ENCODE measurements at regions not wholly inside any gene's neighbourhood (a gene's known extent, or its start where the extent isn't known, plus 50 kb on each side); places are given as distances from the start of the nearest gene placed in this dataset.

DNA sequence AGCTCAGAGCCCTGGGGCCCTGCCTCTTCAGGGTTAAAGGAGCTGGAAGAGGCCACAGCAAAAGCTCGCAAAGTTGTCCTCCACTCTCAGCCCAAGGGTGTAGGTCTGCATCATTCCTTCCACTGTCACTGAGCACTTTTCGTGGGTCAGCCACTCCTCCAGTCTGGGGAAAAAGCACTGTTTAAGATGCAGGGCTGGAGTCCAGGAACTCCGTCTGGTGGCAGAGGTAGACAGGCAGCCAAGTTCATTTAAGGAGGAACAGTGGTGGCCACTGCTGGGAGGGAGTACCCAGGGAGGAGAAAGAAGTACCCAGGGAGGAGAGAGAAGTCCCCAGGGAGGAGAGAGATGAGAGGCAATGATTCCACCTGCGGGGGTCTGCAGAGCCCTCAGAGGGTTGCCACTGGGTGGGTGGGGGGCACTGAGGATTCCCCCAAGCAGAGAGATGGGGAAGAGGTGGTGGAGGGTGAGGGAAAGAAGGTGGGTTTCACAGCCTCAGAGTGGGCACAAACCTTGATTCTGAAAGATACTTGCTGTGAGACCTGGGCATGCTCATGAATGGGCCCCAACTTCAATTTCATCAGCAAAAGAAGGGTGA is 70.0 kb upstream of the B3GAT1 start:
- TF ChIP-seq, protein P1, sequence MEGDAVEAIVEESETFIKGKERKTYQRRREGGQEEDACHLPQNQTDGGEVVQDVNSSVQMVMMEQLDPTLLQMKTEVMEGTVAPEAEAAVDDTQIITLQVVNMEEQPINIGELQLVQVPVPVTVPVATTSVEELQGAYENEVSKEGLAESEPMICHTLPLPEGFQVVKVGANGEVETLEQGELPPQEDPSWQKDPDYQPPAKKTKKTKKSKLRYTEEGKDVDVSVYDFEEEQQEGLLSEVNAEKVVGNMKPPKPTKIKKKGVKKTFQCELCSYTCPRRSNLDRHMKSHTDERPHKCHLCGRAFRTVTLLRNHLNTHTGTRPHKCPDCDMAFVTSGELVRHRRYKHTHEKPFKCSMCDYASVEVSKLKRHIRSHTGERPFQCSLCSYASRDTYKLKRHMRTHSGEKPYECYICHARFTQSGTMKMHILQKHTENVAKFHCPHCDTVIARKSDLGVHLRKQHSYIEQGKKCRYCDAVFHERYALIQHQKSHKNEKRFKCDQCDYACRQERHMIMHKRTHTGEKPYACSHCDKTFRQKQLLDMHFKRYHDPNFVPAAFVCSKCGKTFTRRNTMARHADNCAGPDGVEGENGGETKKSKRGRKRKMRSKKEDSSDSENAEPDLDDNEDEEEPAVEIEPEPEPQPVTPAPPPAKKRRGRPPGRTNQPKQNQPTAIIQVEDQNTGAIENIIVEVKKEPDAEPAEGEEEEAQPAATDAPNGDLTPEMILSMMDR (conservative IDR thresholded peaks at IDR 0.05), result no peak
- TF ChIP-seq EZH2 (IDR thresholded peaks at IDR 0.05; ENCODE audit: low read depth), result no peak
